ENCODE measurements at regions not wholly inside any gene's neighbourhood (a gene's known extent, or its start where the extent isn't known, plus 50 kb on each side); places are given as distances from the start of the nearest gene placed in this dataset.

DNA sequence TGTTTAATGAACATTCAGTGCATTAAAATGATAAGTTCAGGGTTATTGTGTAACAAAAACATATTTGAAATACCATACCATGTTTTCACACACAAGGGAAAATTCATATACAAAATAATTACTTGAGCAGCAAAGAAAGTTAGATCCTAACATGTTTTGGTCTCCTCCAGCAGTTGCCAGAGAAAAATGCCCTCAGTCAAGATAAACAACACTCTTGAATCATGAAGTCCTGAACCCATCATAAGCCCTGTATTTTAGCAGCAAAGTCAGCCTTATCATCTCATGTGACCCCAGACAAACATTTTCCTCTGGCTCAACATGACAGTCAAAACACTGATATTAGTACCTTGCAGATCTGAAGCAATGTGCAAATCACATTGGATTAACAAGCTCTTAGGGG is 1541.1 kb upstream of the WWC1 start:
- Histone ChIP-seq H3K36me3 (ENCODE audit: control insufficient read depth, insufficient read depth, low read length) (no peaks in the 10 kb centered on the region), H3K27me3 (ENCODE audit: control insufficient read depth, insufficient read depth, low read length) (no peaks in the 10 kb centered on the region), H3K4me3 (ENCODE audit: low read depth, low read length) (no peak overlapping the region)
- no peak for TF ChIP-seq CTCF (IDR thresholded peaks at IDR 0.05; ENCODE audit: insufficient read depth, low read length, poor library complexity, severe bottlenecking)
- no peak for DNase-seq (ENCODE audit: low read depth)

GRCh38 chr5:166758151-166758550 is 1533.3 kb upstream of the WWC1 start:
- DNase-seq (ENCODE audit: low read depth): no peak
- no peaks in the 10 kb centered on the region for H3K27me3 ChIP-seq (ENCODE audit: control insufficient read depth, insufficient read depth, low read length)
- no peak for TF ChIP-seq CTCF (IDR thresholded peaks at IDR 0.05; ENCODE audit: insufficient read depth, low read length, poor library complexity, severe bottlenecking)

DNA sequence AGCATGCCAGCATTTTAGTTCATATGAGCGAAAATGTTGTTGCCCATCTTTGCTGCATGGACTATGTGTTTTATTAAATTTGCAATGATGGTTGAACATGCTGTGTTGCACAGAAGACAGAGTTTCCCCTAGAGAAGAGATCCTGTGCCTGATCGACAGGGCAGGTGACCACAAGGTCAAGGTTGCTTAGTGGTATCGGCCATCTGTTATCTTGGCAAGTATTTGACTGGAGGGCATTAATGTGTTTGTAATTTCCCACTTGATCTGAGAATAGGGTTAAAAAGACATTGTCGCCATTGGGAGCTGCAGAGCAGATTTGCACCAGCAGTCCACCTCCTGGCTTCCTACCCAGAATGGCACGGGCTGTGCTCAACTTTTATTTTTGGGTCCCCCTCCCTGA is 1523.6 kb upstream of the WWC1 start:
- Histone ChIP-seq H3K27me3 (ENCODE audit: control insufficient read depth, insufficient read depth, low read length) (no peaks in the 10 kb centered on the region), H3K36me3 (ENCODE audit: control insufficient read depth, insufficient read depth, low read length) (no peaks in the 10 kb centered on the region), H3K4me3 (ENCODE audit: low read depth, low read length) (no peak overlapping the region)
- no peak for TF ChIP-seq CTCF (IDR thresholded peaks at IDR 0.05; ENCODE audit: insufficient read depth, low read length, poor library complexity, severe bottlenecking)
- no peak for DNase-seq (ENCODE audit: low read depth)

More at GRCh38 chr5:166758151-166758550, 1533.3 kb upstream of the WWC1 start:
- Histone ChIP-seq H3K36me3 (ENCODE audit: control insufficient read depth, insufficient read depth, low read length) (no peaks in the 10 kb centered on the region), H3K4me3 (ENCODE audit: low read depth, low read length) (no peak overlapping the region)

DNA sequence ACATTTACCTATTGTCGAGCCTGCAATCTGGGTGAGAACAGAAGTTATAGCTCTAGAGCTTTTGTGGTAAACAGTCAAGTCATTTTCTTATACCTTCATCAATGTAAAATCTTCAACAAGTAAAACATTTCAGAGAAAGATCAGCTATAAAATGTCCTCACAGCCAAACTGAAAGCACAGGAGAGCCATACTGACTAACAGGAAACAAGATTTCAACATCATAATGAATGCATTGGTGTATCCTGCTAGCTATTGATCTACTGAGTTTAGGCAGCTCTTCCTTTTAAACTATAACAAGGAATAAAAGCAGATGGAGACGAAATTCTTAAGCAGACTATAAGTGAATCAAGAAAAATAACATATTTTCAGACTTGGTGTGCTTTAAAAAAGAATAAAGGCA is 1522.9 kb upstream of the WWC1 start:
- H3K4me3 ChIP-seq (ENCODE audit: low read depth, low read length): no peak overlapping the region
- H3K36me3 ChIP-seq (ENCODE audit: control insufficient read depth, insufficient read depth, low read length): no peaks in the 10 kb centered on the region
- no peak for TF ChIP-seq CTCF (IDR thresholded peaks at IDR 0.05; ENCODE audit: insufficient read depth, low read length, poor library complexity, severe bottlenecking)
- no peak for DNase-seq (ENCODE audit: low read depth)
- no peaks in the 10 kb centered on the region for H3K27me3 ChIP-seq (ENCODE audit: control insufficient read depth, insufficient read depth, low read length)

DNA sequence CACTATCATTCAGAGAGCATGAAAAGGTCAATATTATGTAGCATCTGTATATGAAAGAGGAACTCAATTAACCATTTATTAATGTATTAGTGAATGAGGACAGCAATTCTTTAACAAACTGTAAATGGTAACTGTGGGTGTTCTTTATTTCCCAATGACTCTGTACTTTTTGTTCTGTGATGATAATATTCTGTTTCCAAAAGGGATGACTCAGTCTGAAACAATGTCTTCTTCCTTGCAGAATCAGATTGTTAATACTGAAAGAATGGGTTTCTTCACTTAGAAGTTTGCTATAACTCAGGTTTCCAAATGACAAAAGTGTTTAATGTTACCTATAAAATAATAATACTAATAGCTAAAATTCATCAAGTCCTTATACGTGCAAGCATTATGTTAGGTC is 1518.7 kb upstream of the WWC1 start:
- no peak for TF ChIP-seq CTCF (IDR thresholded peaks at IDR 0.05; ENCODE audit: insufficient read depth, low read length, poor library complexity, severe bottlenecking)
- Histone ChIP-seq H3K36me3 (ENCODE audit: control insufficient read depth, insufficient read depth, low read length) (no peaks in the 10 kb centered on the region), H3K4me3 (ENCODE audit: low read depth, low read length) (no peak overlapping the region), H3K27me3 (ENCODE audit: control insufficient read depth, insufficient read depth, low read length) (no peaks in the 10 kb centered on the region)
- DNase-seq (ENCODE audit: low read depth): peak; percentile 12

DNA sequence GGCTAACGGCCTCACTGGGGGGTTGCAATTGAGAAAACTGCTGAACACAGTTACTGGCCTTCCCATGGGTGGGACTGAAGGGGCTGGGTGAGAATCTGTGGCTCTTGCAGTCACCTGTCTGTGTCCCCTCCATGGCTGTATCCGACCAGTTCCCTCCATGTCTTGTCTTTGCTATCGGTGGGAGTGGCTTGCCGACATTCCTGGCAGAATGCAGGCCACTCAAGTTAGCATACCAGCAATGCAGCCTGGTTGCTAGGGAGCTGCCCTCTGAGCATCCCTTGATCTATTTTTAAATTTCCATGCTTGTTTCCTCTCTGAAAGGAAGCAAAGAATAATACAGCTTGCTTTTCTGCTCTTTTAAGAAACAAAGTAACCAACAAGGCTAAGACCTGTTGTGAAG is 1509.7 kb upstream of the WWC1 start:
- Histone ChIP-seq H3K36me3 (ENCODE audit: control insufficient read depth, insufficient read depth, low read length) (no peaks in the 10 kb centered on the region), H3K27me3 (ENCODE audit: control insufficient read depth, insufficient read depth, low read length) (no peaks in the 10 kb centered on the region), H3K4me3 (ENCODE audit: low read depth, low read length) (no peak overlapping the region)
- DNase-seq (ENCODE audit: low read depth): no peak
- no peak for TF ChIP-seq CTCF (IDR thresholded peaks at IDR 0.05; ENCODE audit: insufficient read depth, low read length, poor library complexity, severe bottlenecking)

Data from kidney epithelial cell (primary cell).